GM12892 (cell line): ENCODE measurements at regions not wholly inside any gene's neighbourhood (a gene's known extent, or its start where the extent isn't known, plus 50 kb on each side); places are given as distances from the start of the nearest gene placed in this dataset.

ENCODE experiments used
- POLR2A ChIP-seq: IDR thresholded peaks from 2 replicates; pipeline ENCODE4 v1.6.1; 2011; ENCODE audit warnings: low read depth, low read length, control low read depth
- POLR2AphosphoS5 ChIP-seq: IDR thresholded peaks from 2 replicates; pipeline ENCODE4 v1.6.1; 2011; ENCODE audit warnings: low read depth, low read length, control low read depth

GRCh38 chr1:5405263-5405662 is 587.0 kb downstream of the NPHP4 start:
- TF ChIP-seq POLR2AphosphoS5 (no peak), POLR2A (no peak)
